ENCODE measurements at regions not wholly inside any gene's neighbourhood (a gene's known extent, or its start where the extent isn't known, plus 50 kb on each side); places are given as distances from the start of the nearest gene placed in this dataset.
"Not testable (repeated sequence)": the region's sequence is repeated elsewhere in the genome, so short reads cannot be mapped to it uniquely, and the experiment has no call there.

DNA sequence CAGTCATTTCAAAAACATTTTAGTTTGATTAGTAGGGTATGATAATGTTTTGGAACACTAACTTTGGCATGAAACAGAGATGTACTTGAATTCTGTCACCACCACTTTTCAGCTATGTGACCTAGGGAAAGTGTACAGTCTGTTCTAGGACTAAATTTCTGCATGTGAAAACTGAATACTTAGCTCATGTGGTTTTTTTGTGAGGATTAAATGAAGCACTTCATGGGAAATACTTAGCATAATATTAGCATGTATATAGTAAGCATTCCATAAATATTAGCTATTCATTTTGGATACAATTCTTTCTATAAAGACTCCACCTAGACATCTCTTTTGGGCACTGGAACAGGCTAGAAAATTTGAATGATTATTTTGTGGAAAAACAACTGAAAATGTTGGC, 1379.4 kb downstream of the RPA4 start:
- DNase-seq, result no peak
- no peak for ATAC-seq
- TF ChIP-seq, protein P1, sequence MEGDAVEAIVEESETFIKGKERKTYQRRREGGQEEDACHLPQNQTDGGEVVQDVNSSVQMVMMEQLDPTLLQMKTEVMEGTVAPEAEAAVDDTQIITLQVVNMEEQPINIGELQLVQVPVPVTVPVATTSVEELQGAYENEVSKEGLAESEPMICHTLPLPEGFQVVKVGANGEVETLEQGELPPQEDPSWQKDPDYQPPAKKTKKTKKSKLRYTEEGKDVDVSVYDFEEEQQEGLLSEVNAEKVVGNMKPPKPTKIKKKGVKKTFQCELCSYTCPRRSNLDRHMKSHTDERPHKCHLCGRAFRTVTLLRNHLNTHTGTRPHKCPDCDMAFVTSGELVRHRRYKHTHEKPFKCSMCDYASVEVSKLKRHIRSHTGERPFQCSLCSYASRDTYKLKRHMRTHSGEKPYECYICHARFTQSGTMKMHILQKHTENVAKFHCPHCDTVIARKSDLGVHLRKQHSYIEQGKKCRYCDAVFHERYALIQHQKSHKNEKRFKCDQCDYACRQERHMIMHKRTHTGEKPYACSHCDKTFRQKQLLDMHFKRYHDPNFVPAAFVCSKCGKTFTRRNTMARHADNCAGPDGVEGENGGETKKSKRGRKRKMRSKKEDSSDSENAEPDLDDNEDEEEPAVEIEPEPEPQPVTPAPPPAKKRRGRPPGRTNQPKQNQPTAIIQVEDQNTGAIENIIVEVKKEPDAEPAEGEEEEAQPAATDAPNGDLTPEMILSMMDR (IDR thresholded peaks at IDR 0.05), result no peak
- intact Hi-C loops (cut with DNase I, micrococcal nuclease), result no loop called here
- Histone ChIP-seq H3K4me1 (ENCODE audit: low read depth) (no peaks in the 10 kb centered on the region), H3K4me3 (no peak overlapping the region), H3K9me3 (no peaks in the 10 kb centered on the region), H3K36me3 (ENCODE audit: low read depth) (no peaks in the 10 kb centered on the region)

DNA sequence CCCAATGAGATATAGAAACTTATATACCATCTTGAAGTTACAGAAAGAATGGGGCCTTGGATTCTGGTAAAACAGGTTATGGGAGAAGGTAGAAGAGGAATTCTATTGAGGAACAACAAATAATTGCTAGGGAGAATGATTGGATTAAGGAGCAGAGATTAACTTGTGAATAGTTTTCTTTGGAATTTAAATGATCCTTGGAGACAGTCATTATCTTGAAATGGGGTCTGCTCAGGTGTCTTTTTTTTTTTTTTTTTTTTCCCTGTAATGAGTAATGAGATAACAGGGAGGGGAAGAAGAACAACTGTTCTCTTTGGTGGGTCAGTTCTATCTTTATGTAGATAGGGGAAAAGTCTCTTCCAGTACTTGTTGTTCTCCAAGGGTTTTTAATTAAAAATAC, 1406.0 kb downstream of the RPA4 start:
- intact Hi-C loops (cut with DNase I, micrococcal nuclease), result no loop called here
- H3K4me3 ChIP-seq, result no peak overlapping the region
- no peaks in the 10 kb centered on the region for H3K4me1 ChIP-seq (ENCODE audit: low read depth)
- H3K9me3 ChIP-seq, result no peaks in the 10 kb centered on the region
- H3K36me3 ChIP-seq (ENCODE audit: low read depth), result no peaks in the 10 kb centered on the region
- DNase-seq (no peak), ATAC-seq (no peak)
- TF ChIP-seq, protein P1 (IDR thresholded peaks at IDR 0.05), result no peak

DNA sequence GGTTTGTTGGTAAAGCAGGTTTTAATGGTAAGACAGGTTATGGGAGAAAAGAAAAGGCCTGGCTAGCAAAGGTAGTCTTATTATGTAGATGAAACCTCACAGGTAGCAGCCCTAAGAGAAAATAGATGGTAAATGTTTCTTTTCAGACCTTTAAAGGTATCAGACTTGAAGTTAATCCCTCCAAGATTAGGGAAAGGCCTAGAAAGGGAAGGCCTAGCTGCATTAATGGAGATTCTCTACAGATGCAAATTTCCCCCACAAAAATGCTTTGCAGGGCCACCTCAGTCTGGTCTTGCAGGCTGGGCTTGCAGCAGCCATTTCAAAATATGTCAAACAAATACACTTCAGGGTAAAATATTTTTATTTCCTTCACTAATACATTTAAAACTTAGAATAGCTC, 1410.6 kb downstream of the RPA4 start:
- ATAC-seq (no peak), DNase-seq (no peak)
- no peaks in the 10 kb centered on the region for H3K36me3 ChIP-seq (ENCODE audit: low read depth)
- no peaks in the 10 kb centered on the region for H3K4me1 ChIP-seq (ENCODE audit: low read depth)
- H3K4me3 ChIP-seq, result no peak overlapping the region
- intact Hi-C loops (cut with DNase I, micrococcal nuclease), result no loop called here
- H3K9me3 ChIP-seq, result no peaks in the 10 kb centered on the region
- TF ChIP-seq, protein P1 (IDR thresholded peaks at IDR 0.05), result no peak

DNA sequence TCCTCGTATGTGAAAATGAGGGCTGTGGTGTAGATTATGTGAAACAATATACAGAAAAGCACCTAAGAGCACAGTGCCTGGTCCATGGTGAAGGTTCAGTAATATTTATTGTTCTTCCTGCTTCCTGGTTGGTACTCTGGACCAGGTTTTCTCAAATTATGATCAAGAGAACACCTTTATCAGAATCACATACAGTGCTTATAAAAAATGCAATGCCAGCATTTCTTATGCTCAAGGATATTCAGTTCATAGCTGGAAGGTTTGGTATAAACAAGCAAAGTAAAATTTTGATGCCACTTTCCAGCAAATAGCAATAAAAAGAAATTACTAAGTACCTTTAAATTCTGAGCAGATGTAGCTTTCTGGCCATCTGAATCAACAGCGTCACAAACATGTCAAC, 1412.4 kb downstream of the RPA4 start:
- intact Hi-C loops (cut with DNase I, micrococcal nuclease), result no loop called here
- no peak overlapping the region for H3K4me3 ChIP-seq
- no peaks in the 10 kb centered on the region for H3K36me3 ChIP-seq (ENCODE audit: low read depth)
- DNase-seq (no peak), ATAC-seq (no peak)
- H3K9me3 ChIP-seq, result no peaks in the 10 kb centered on the region
- TF ChIP-seq, protein P1 (IDR thresholded peaks at IDR 0.05), result no peak
- H3K4me1 ChIP-seq (ENCODE audit: low read depth), result no peaks in the 10 kb centered on the region

DNA sequence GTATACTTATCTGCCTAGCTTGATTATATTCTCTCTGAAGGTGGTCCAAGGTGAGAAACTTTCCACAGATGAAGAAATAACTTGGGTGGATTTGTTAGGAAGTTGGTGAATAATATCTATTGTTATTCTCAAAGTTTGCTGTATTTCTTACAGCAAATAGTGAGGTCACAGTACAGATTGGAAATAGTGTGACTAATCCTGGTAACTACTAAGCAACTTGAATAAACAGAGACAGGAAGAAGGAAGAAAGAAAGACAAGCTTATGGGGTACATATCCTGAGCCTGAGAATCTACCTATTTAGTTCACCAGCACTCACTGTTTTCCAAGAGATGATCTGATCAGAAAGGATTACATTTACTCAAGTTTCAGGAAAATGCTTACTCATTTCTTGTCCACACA, 1416.1 kb downstream of the RPA4 start:
- no peaks in the 10 kb centered on the region for H3K36me3 ChIP-seq (ENCODE audit: low read depth)
- intact Hi-C loops (cut with DNase I, micrococcal nuclease), result no loop called here
- no peak for ATAC-seq
- no peak for DNase-seq
- H3K4me1 ChIP-seq (ENCODE audit: low read depth), result no peaks in the 10 kb centered on the region
- H3K9me3 ChIP-seq, result no peaks in the 10 kb centered on the region
- TF ChIP-seq, protein P1 (IDR thresholded peaks at IDR 0.05), result no peak
- no peak overlapping the region for H3K4me3 ChIP-seq

DNA sequence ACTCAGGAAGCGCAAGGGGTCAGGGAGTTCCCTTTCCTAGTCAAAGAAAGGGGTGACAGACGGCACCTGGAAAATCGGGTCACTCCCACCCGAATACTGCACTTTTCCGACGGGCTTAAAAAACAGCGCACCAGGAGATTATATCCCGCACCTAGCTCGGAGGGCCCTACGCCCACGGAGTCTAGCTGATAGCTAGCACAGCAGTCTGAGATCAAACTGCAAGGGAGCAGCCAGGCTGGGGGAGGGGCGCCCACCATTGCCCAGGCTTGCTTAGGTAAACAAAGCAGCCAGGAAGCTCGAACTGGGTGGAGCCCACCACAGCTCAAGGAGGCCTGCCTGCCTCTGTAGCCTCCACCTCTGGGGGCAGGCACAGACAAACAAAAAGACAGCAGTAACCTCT, 1416.8 kb downstream of the RPA4 start:
- H3K4me1 ChIP-seq (ENCODE audit: low read depth); DNase-seq; H3K4me3 ChIP-seq; ATAC-seq; H3K9me3 ChIP-seq; intact Hi-C loops (cut with DNase I, micrococcal nuclease); H3K36me3 ChIP-seq (ENCODE audit: low read depth): not testable (repeated sequence)
